SIG-M5 (cell line): ENCODE measurements at regions not wholly inside any gene's neighbourhood (a gene's known extent, or its start where the extent isn't known, plus 50 kb on each side); places are given as distances from the start of the nearest gene placed in this dataset.

Experiments
- DNase-seq: peaks from one replicate; lab custom pipeline; 2025; lab: John Stamatoyannopoulos, UW

DNA sequence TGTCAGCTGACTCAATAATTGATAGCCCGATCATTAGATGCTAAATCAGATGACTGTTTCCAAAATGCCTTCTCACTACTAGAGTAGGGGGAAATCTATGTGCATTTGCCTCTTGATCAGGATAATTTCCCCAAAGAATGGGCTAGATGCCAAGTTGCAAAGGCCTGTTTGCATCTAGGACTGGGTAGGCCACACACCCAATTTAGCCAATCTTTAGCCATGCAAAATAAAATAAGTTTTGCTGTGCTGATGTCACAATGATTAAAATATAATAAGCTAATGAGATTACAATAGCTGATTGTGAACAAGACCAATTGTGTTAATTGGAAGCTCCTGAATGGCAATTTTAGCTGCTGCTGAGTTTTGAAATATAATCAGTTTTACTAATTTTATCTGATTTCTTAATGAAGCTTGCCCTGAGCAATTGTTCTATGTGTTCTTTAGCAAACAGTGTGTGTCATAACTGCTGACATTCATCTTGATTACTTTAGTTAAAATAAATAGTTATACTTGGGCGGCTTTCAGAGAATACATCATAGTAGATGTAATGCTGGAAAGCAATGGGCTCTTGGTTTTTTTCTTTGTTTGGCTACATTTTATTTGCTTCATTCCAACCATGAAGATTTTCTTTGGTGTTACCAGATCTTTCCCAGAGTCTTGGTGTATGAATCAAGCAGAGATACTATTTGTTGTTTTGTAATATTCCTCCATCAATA, 973.2 kb upstream of the SLC35B3 start:
- DNase-seq: no peak

DNA sequence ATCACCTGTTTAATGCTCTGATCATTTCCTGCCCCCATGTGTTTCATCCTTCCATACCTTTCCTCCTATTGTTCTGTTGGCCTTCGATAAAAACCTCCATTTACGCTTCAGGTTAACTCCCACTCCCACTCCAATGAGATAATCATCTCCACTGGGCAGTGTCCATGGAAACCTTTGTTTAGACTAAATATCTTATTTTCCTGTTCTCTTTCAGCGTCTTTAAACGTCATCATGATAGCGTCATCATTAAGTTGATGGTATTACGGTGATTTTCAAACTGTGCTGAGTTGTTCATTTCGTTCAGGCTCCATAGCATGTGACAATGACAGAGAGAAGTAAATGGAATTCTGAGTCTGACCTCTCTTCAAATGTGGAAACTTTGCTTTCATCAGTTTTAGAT, 970.5 kb upstream of the SLC35B3 start:
- DNase-seq: no peak

DNA sequence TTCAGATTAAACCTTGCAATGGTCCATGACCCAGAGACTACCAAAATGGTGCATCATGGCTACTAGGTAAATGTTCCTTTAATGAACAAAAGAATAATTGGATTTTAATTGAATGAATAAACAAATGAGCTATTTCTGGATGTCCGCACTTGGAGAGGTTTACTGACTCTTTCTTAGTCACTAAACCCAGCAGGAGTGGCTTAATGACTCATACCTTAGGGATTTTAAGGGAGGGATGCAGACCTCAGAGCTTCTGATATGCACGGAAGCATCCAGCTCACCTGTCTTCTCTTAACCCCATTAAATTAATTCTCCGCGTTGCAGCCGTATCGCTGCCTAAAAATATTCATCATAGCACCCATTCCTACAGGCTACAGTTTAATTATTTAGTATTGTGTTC, 970.0 kb upstream of the SLC35B3 start:
- DNase-seq: no peak

DNA sequence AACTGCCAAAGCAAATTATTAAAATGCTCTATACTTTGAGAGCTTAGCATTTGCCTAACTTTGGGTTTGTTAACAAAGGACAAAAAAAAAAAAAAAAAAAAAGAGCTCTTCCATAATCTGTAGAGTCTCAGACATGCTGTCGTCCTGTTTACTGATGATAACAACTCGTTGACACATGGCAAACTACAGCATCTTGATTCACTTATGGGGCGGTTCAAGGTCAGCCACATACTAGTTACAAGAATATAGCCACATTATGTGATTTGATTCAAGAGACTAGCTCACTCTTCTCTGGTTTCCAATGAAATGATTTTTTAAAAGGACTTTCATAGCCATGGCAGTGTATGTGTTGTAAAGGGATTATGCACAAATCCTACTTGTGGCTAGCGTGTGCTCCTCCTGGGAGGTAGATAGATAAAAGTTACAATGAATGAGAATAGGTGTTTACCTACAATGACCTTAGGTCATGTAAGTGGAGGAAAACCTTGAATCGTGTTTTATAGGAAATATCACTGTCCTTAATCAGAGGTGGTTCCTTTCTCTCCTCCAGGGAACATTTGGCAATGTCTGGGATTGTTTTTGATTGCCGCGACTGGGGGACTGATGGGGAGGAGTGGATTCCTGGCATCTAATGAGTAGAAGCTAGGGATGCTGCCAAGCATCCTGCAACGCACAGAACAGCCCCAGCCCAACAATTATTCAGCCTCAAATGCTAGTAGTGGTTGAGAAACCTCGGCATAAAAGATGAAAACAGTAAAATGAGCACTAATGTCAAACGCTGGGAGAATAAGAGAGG, 969.2 kb upstream of the SLC35B3 start:
- no peak for DNase-seq

DNA sequence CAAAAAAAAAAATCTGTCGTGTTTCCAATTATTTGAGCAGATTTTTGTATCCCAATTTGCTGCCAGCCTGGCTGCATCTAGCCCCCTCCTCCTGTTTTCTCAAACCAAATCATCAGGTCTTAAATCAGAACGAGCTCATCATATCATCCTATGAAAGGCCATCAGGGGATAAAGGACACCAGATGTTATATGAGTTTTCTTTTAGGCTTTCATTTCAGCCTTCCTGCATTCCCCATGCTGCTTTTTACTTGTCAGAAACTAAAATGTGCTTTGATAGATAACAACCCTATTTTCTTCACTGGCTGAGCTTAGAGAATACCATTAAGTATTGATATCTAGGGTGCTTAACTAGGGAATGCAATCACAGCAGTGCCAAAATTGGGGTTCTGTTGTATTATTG, 968.4 kb upstream of the SLC35B3 start:
- no peak for DNase-seq

DNA sequence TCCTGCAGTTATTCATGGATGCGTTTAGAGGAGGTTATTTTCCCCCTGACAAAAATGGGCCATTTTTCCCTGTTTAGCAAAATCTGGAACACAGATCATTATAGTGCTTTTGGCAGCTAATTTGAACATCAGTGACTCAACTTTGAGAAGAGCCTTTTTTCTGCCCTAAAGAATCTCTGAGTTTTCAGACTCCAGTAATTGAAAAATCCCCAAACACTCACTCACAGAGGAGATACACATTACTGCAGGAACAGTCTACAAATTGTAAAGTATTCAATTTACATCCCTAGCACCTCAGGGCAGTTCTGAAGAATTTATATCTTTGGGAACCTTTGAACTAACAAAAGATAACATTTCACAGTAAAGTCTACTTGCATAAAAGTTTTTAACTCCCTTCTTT, 966.6 kb upstream of the SLC35B3 start:
- DNase-seq: no peak

DNA sequence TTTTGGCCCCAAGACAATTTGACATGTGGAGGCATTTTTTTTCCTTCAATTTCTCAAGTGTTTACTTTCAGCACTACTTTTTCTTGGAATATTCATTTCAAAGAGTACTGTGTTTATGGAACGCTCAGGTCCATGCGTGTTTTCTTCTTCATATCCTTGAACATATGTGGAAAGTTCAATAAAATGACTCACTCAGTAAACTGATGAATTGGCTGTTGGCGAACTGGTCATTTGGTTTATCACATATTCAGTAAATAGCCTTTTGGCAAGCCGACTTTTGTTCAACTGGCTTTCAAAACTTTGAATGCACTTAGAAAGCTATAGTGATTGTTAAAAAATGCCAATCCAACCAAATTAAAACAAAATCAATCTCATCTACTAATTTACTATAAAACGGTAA, 964.6 kb upstream of the SLC35B3 start:
- no peak for DNase-seq

DNA sequence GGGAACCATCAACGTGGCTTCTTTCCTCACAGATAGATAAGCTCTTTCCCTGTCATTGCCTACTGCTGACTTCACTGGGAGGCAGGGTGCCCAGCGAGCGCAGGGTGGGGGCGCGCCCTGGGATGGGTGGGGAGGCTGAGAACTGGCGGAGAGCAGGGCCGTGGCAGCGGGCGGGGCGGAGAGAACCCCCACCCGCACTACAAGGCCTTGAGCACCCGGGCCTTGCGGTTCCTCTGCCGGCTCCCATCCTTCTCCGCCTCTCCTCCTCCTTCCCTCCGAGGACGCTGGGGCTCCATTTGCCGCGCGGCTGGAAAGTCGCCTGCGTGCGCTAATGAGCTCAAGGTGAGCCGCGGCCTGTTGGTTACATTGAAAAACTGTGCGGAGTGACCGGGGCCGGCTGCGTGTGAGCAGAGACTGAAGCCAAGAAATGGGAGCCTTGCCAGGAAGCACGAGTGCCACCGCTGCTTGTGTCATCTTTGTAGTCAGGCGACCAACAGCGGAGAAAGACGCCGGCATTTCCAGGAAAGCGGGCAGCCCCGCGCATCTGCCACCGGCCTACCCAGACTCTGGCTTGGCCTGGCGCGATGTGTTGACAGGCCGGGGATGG, 963.5 kb upstream of the SLC35B3 start:
- no peak for DNase-seq

DNA sequence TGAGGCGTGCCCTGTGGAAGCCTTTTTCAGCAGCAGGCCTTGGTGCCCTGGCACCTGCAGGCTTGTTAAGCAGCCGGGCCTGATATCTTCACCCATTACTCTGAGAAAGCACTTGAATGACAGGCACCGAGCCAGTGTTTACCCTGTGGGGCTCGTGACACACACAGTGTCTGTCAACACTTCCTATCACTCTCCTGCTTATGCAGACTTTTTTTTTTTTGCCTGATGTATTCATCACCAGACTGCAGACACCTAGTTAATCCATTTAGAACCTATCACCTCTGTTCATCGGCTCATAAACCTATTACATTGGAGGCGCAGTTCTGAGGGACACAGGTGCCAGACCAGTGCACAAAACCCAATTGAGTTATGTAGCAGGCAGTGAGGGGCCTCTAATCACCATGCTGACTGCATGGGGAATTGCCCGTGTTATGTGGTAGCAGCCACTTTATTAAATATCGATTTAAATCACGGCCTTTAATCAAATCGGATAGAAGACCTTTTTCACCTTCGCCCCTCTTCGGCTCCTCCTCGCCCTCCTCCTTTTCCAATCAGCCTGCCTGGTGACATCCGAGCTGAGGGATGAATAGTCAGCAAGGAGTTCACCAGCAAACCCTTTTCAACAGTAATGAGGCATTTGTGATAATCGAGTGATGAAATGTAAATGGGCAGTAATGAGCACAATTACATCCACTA, 962.9 kb upstream of the SLC35B3 start:
- no peak for DNase-seq

DNA sequence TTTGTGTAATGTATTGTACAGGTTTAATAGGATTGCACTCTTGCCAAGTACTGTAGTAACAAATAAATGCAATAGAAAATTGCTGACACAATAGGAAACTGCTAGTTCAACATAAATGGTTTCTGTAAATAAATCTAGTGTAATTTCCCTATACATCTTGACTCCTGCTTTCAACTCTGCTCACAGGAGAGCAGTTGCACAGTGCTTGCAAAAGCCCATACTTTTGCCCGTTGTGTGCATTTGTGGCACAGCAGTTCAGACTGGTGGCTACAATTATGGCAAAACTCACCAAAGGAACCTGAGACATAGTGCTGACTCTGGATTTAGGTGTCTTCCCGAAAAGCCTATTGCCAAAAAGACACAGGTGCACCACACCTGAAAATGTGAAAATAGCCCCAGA, 953.3 kb upstream of the SLC35B3 start:
- no peak for DNase-seq

DNA sequence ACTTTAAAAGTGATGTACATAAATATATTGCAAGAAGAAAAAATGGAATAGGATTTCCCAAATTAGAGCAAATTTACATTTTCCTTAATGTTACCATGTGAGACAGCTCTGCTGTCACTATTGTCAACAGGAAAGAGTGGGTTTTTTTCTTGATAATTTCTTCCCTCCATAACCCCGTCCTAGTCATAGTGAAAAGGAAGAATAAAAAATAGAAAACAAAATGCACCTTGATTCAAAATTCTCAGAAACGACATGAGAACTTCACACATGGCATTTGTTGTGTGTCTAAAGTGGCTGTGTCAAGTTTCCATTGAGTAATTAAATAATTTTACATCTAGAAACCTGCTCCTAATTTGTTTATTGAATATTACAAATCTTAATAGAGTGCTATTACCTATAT, 945.2 kb upstream of the SLC35B3 start:
- no peak for DNase-seq

DNA sequence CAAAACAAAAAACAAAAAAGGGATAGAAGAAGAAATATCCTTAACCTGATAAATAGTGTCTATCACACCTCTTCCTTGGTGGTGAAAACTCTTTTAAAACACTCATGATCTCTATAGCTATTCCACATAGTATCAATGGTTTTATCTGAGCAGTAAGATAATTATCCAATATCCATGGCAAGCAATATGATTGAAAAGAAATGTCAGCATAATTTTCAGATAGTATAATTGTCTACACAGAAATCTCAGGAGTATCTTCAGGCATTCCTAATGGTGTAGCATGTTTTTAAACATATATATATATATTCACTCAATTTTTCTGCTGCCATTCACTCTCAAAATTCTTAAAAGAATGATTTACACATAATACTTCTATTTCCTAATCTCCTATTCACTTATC, 938.0 kb upstream of the SLC35B3 start:
- DNase-seq: no peak

DNA sequence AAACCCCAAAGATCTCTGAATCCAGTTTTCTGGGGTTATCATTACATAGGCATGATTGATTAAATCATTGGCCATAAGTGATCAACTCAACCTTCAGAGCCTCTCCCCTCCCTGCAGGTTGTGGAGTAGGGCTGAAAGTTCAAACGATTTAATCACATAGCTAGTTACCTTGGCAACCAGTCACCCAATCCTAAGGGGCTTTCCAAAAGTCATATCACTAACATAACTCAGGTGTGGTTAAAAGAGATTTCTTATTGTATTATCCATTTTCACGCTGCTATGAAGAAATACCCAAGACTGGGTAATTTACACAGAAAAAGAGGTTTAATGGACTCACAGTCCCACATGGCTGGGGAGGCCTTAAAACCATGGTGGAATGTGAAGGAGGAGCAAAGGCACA, 935.1 kb upstream of the SLC35B3 start:
- no peak for DNase-seq

DNA sequence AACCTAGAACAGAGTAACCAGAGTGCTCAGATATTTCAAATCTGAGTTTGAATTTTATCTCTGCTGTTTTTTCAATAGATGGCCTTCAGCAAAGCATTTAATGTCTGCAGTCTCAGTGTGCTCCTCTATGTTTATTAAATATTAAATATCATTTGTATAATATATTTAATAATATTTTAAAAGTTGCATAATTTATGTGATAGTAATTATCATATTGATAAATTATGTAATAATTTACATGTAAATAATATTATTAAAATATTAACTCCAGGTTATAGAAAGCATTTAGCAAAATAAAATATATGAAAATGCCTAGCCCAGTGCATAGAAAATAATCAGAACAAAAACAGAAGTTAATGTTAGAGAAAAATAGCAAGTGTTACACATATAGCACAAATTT, 930.0 kb upstream of the SLC35B3 start:
- DNase-seq: no peak

DNA sequence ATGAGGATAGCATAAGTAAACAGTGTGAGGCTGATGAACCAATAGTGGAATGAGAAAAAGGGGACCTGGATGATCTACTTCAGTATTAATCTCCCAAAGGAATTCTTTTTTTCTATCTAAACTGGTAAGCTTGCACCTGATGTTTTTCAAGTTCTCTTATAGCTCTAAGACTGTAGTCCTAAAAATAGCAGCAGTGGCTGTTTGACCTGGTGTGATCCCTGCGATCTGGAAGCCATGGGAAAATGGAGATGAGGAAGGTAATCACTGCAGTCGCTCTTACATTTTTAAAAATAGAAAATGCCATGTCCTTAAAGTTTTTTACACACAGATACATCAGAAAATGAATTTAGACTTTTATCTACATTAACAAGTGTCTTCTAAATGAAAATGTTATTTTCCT, 926.4 kb upstream of the SLC35B3 start:
- DNase-seq: no peak

DNA sequence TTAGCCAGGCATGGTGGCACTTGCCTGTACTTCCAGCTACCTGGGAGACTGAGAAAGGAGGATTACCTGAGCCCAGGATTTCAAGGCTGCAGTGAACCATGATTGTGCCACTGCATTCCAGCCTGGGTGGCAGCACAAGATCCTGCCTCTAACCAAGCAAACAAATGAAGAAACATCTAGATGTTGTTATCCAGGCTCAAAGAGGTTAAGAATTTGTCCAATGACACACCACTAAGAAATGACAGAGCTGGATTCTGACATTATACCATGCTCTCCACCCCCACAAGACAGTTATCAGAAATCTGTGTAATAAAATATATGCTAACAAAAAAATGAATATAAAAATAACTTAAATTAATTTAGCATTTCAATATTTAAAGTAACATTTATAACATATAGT, 925.5 kb upstream of the SLC35B3 start:
- no peak for DNase-seq

DNA sequence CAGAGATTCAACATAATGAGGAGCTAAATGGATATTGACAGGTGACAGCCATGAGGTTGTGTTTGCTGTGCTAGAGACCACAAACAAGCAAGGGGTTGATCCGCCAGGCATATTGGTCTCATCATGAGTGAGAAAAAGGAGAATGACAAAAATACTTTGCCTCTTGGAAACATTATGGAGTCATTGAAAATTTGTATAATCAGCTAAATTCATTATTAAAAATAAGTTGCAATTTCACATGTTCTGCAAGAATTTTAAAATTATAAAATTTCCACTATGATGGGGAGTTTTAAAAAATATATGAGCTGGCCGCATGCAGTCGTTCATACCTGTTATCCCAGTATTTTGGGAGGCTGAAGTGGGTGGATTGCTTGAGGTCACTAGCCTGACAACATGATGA, 912.3 kb upstream of the SLC35B3 start:
- DNase-seq: no peak

DNA sequence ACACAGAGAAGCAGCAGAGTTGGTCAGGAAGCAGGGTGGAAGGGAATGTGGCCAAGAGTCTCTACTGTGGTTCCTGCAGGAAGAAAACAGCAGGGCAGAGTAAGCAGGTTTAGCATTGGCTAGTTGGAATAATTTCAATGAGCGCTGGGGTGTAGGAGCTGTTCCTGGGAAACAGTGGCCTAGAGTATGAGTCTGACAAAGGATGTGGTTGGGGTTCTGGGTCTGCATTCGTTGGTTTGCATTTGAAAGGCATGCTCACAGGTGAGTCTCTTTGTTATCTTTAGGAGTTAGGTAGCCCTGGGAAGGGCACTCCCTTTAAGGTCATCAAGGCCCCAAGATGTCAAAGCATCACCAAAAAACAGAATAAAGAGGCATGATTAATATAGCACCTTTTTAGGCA, 911.6 kb upstream of the SLC35B3 start:
- DNase-seq: no peak

DNA sequence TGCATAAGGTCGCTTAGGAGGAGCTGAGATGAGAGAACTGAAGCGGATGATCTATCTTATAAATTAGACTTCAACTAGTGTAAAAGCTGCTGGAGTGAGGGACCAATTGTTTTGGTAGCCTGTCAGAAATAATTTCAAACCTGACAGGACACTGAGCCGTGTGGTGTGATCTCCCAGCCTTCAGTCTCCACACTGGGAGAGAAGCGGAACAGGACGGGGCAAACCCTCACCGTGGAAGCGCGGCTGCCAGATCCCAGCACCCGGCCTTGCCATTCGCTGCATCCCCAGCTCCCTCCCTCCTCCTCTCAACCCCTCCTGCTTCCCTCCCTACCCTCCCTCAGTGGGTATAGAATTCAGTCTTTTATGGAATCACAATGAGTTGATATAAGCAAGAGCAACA, 900.1 kb upstream of the SLC35B3 start:
- DNase-seq: no peak

DNA sequence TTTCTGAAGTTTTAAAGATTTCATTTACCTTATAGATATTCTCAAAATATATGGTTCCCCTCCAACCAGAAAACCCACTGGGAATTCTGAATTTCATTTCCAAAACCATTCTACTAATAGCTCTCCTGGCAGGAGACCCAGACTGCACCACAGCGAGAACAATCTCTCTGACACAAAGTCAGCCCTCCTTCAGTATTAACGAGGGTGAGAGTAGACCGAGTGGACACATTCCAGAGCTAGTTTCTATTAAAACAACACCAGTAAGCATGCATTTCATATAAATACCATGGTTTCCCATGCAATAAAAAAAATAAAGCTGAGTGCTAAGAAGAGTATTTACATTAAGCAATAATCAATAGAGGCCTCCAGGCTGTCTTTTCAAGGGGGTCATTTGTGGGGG, 899.6 kb upstream of the SLC35B3 start:
- DNase-seq: no peak

DNA sequence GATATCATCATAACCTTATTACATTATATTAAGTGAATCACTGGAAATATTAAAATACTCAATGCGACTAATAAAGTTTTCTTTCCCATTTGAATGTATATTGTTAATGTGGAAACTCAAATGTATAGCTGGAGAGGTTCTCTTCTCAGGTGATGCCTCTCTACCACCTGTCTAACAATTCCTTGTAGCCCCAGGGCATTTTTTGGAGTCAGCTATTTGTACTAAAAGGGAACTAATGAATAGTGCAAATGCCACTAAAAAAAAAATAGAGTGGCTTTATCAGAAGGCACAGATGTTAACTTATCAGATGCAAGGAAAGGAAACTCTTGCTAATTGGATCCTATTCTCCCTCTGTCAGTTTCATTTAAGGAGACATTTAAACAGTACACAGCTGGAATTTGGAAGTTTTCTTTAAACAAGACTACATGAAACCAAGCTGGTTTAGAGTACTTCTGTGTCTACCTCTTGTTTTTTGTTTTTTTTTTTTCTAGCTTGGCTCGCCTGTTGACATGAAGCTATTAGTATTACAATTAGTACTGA, 897.0 kb upstream of the SLC35B3 start:
- DNase-seq: no peak

DNA sequence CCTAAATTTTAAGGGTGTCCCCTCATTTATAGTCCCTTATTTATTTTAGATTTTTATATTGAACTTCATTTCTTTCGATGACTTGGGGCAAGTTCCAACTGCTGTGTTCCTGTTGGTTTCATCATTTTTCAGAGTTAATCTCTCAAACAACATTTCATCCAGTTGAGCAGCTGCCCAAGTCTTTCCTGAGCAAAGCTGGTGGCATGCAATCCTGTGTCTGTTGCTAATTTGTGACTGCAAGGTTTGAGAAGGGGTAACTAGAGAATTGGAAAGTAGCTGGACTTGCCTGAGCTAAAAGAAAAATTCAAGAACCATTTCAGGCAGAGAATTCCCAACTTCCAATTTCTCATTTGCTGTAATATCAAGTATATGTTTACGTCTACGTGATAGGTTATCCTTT, 881.5 kb upstream of the SLC35B3 start:
- no peak for DNase-seq
